Kidney (tissue), 13 donors: ENCODE measurements at regions not wholly inside any gene's neighbourhood (a gene's known extent, or its start where the extent isn't known, plus 50 kb on each side); places are given as distances from the start of the nearest gene placed in this dataset.

Source experiments
- DNase-seq, 5 donors: peaks; one replicate each; pipeline ENCODE4 v3.0.0-alpha.2; 2013 to 2020
- FAIRE-seq: peaks from 2 replicates; lab custom pipeline; 2012; peaks lifted over from hg19 to GRCh38; lab: Jason Lieb, UNC
- H3K27ac ChIP-seq, 2 donors: one replicate each; pipeline ENCODE4 v1.7.0; 2013; ENCODE audit warnings: low read depth in 2 of 2, low read length in 2 of 2, inconsistent platforms in 1 of 2
- H3K27me3 ChIP-seq: one replicate; pipeline ENCODE4 v1.7.1; 2013; ENCODE audit warnings: low read length, inconsistent platforms; ENCODE audit not compliant: control insufficient read depth, insufficient read depth
- H3K36me3 ChIP-seq, 3 donors: one replicate each; pipeline versions ENCODE4 v1.7.0 to v1.7.1; 2013; ENCODE audit warnings: low read length in 3 of 3, control low read depth in 1 of 3, inconsistent platforms in 1 of 3; ENCODE audit not compliant: insufficient read depth in 3 of 3, control insufficient read depth in 2 of 3
- H3K4me1 ChIP-seq, 3 donors: one replicate each; pipeline versions ENCODE4 v1.7.0 to v1.7.1; 2013; ENCODE audit warnings: low read length in 3 of 3, inconsistent platforms in 1 of 3, low read depth in 1 of 3; ENCODE audit not compliant: control insufficient read depth in 2 of 3, insufficient read depth in 2 of 3
- H3K4me3 ChIP-seq, 3 donors: one replicate each; pipeline versions ENCODE4 v1.7.0 to v1.8.1; 2013; ENCODE audit warnings: low read length in 3 of 3, control low read depth in 1 of 3, inconsistent platforms in 1 of 3
- H3K9ac ChIP-seq, 3 donors: one replicate each; pipeline versions ENCODE4 v1.7.0 to v1.7.1; 2013; ENCODE audit warnings: low read length in 3 of 3, control low read depth in 1 of 3, inconsistent platforms in 1 of 3
- H3K9me3 ChIP-seq, 3 donors: one replicate each; pipeline versions ENCODE4 v1.7.0 to v1.7.1; 2013; ENCODE audit warnings: low read length in 3 of 3, control low read depth in 1 of 3, inconsistent platforms in 1 of 3; ENCODE audit not compliant: control insufficient read depth in 2 of 3, insufficient read depth in 1 of 3
- CTCF ChIP-seq: IDR thresholded peaks from 3 replicates; pipeline ENCODE4 v1.5.1; 2012; ENCODE audit warnings: mild to moderate bottlenecking, moderate library complexity, borderline replicate concordance; ENCODE audit not compliant: insufficient read depth; ENCODE audit errors: extremely low read depth
- intact Hi-C: fragments of 100-400 bp; cut with DNase I; formaldehyde crosslinking; loops from one replicate; pipeline ENCODE4 v1.11.1; 2022
- donor health status: control.
- donor health status: control.
- donor health status: control.
- donor health status: control.
- donor health status: control.
- donor health status: DM: yes; HTN: yes; CAD: no.
- donor health status: Normal renal cell carcinoma (clear cell type).

- H3K36me3 ChIP-seq = no peaks in the 10 kb centered on the region
- intact Hi-C loops = no loop called here
- H3K27ac ChIP-seq = no peak overlapping the region
- DNase-seq (no peak), FAIRE-seq (no peak)
- TF ChIP-seq CTCF = no peak
- H3K4me3 ChIP-seq = no peak overlapping the region
- no peak overlapping the region for H3K9ac ChIP-seq
- H3K4me1 ChIP-seq = no peaks in the 10 kb centered on the region
- H3K9me3 ChIP-seq = no peaks in the 10 kb centered on the region
- H3K27me3 ChIP-seq = no peaks in the 10 kb centered on the region
Measured at GRCh38 chr3:28680050-28680449, 331.4 kb upstream of the AZI2 start.

- no peak overlapping the region for H3K4me3 ChIP-seq
- intact Hi-C loops = no loop called here
- H3K36me3 ChIP-seq = no peaks in the 10 kb centered on the region
- H3K27me3 ChIP-seq = no peaks in the 10 kb centered on the region
- no peaks in the 10 kb centered on the region for H3K4me1 ChIP-seq
- DNase-seq (no peak), FAIRE-seq (no peak)
- no peaks in the 10 kb centered on the region for H3K9me3 ChIP-seq
- no peak overlapping the region for H3K27ac ChIP-seq
- H3K9ac ChIP-seq = no peak overlapping the region
- no peak for TF ChIP-seq CTCF
Measured at GRCh38 chr3:28682121-28682520, 333.5 kb upstream of the AZI2 start.

- no peaks in the 10 kb centered on the region for H3K27me3 ChIP-seq
- H3K4me3 ChIP-seq = no peak overlapping the region
- FAIRE-seq (no peak), DNase-seq (no peak)
- H3K9me3 ChIP-seq = no peaks in the 10 kb centered on the region
- H3K36me3 ChIP-seq = no peaks in the 10 kb centered on the region
- H3K27ac ChIP-seq = no peak overlapping the region
- H3K9ac ChIP-seq = no peak overlapping the region
- no peaks in the 10 kb centered on the region for H3K4me1 ChIP-seq
- intact Hi-C loops = no loop called here
- no peak for TF ChIP-seq CTCF
Measured at GRCh38 chr3:28690176-28690575, 341.6 kb upstream of the AZI2 start.

GRCh38 chr3:28698706-28699105 is 350.1 kb upstream of the AZI2 start:
- H3K27ac ChIP-seq = no peak overlapping the region
- no peak overlapping the region for H3K4me3 ChIP-seq
- no peak for TF ChIP-seq CTCF
- no peaks in the 10 kb centered on the region for H3K9me3 ChIP-seq
- intact Hi-C loops = no loop called here
- no peak for DNase-seq
- H3K4me1 ChIP-seq = no peaks in the 10 kb centered on the region
- no peaks in the 10 kb centered on the region for H3K36me3 ChIP-seq
- no peaks in the 10 kb centered on the region for H3K27me3 ChIP-seq
- H3K9ac ChIP-seq = no peak overlapping the region
- FAIRE-seq = no peak
